ENCODE measurements at regions not wholly inside any gene's neighbourhood (a gene's known extent, or its start where the extent isn't known, plus 50 kb on each side); places are given as distances from the start of the nearest gene placed in this dataset.
"Not testable (repeated sequence)": the region's sequence is repeated elsewhere in the genome, so short reads cannot be mapped to it uniquely, and the experiment has no call there.

DNA sequence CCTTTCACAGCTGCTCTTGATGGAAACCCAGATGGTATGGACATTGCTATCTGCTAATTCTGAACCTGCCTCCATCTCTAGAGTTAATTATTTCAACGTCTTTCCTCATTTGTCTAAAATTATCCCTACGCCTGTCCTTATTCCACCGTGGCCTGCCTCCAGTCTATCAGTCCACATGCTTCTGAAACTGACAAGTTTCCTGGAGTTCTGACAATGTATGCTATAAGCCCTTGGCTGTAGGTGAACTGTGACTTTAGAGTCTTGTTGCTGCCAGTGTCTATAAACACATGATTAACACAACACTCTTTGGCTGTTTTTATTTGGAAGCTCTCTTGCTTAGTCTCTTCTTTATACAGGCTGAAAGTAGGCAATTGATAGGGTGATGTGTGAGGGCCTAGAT is 1052.9 kb downstream of the TMTC2 start:
- Mint-ChIP-seq H3K4me3 (no peak overlapping the region), H3K27me3 (ENCODE audit: low read depth) (no peaks in the 10 kb centered on the region), H3K9me3 (peaks cover 11% of the 10 kb centered on the region), H3K36me3 (ENCODE audit: low read depth) (no peaks in the 10 kb centered on the region), H3K4me1 (no peaks in the 10 kb centered on the region), H3K27ac (no peak overlapping the region)
- TF ChIP-seq, protein P1, sequence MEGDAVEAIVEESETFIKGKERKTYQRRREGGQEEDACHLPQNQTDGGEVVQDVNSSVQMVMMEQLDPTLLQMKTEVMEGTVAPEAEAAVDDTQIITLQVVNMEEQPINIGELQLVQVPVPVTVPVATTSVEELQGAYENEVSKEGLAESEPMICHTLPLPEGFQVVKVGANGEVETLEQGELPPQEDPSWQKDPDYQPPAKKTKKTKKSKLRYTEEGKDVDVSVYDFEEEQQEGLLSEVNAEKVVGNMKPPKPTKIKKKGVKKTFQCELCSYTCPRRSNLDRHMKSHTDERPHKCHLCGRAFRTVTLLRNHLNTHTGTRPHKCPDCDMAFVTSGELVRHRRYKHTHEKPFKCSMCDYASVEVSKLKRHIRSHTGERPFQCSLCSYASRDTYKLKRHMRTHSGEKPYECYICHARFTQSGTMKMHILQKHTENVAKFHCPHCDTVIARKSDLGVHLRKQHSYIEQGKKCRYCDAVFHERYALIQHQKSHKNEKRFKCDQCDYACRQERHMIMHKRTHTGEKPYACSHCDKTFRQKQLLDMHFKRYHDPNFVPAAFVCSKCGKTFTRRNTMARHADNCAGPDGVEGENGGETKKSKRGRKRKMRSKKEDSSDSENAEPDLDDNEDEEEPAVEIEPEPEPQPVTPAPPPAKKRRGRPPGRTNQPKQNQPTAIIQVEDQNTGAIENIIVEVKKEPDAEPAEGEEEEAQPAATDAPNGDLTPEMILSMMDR (IDR thresholded peaks at IDR 0.05; ENCODE audit: unreplicated experiment in 3 of 3) = no peak

DNA sequence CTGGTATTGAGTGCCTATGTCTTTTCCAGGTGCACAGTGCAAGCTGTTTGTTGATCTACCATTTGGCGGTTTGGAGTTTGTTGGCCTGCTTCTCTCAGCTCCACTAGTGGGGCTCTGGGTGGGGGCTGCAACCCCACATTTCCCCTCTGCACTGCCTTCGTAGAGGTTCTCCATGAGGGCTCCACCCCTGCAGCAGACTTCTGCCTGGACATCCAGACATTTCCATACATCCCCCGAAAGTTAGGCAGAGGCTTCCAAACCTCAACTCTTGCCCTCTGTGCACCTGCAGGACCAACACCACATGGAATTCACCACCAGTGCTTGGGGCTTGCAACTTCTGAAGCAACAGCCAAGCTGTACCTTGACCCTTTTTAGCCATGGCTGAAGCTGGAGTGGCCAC is 1024.1 kb downstream of the TMTC2 start:
- H3K4me3 Mint-ChIP-seq = no peak overlapping the region
- H3K27ac Mint-ChIP-seq = no peak overlapping the region
- no peaks in the 10 kb centered on the region for H3K27me3 Mint-ChIP-seq (ENCODE audit: low read depth)
- TF ChIP-seq, protein P1 (IDR thresholded peaks at IDR 0.05; ENCODE audit: unreplicated experiment in 3 of 3) = no peak
- H3K9me3 Mint-ChIP-seq = peaks cover 46% of the 10 kb centered on the region
- H3K36me3 Mint-ChIP-seq (ENCODE audit: low read depth) = no peaks in the 10 kb centered on the region
- no peaks in the 10 kb centered on the region for H3K4me1 Mint-ChIP-seq

DNA sequence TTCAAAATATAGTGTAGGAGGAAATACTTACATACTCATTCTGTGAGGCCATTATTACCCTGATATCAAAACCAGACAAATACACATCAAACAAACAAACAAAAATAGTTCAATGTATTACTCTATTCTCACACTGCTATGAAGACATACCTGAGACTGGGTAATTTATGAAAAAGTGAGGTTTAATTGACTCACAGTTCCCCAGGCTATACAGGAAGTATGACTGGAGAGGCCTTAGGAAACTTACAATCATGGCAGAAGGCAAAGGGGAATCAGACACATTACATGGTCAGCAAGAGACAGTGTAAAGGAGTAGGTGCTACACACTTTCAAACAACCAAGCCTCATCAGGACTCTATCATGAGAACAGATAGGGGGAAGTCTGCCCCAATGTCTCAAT is 1023.2 kb downstream of the TMTC2 start:
- TF ChIP-seq, protein P1 (IDR thresholded peaks at IDR 0.05; ENCODE audit: unreplicated experiment in 3 of 3) = no peak
- Mint-ChIP-seq H3K27me3 (ENCODE audit: low read depth) (no peaks in the 10 kb centered on the region), H3K27ac (no peak overlapping the region), H3K9me3 (peaks cover 43% of the 10 kb centered on the region), H3K4me1 (no peaks in the 10 kb centered on the region), H3K4me3 (no peak overlapping the region), H3K36me3 (ENCODE audit: low read depth) (no peaks in the 10 kb centered on the region)

DNA sequence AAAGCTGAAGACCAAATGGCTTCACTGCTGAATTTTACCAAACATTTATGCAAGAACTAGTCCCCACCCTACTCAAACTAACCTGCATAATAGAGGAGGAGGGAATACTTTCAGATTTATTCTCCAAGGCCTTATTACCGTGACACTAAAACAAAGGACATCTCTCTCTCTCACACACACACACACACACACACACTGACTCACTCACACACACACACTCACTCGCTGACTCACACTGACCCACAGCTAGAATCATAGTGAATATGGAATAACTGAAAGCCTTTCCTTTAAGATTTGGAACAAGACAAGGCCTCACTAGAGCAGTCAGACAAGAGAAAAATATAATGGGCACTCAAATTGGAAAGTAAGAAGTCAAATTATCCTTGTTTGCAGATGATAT is 1014.1 kb downstream of the TMTC2 start:
- no peak overlapping the region for H3K4me3 Mint-ChIP-seq
- H3K9me3 Mint-ChIP-seq = peaks cover 11% of the 10 kb centered on the region
- TF ChIP-seq, protein P1 (IDR thresholded peaks at IDR 0.05; ENCODE audit: unreplicated experiment in 3 of 3) = no peak
- no peaks in the 10 kb centered on the region for H3K4me1 Mint-ChIP-seq
- no peak overlapping the region for H3K27ac Mint-ChIP-seq
- H3K36me3 Mint-ChIP-seq (ENCODE audit: low read depth) = no peaks in the 10 kb centered on the region
- H3K27me3 Mint-ChIP-seq (ENCODE audit: low read depth) = no peaks in the 10 kb centered on the region

DNA sequence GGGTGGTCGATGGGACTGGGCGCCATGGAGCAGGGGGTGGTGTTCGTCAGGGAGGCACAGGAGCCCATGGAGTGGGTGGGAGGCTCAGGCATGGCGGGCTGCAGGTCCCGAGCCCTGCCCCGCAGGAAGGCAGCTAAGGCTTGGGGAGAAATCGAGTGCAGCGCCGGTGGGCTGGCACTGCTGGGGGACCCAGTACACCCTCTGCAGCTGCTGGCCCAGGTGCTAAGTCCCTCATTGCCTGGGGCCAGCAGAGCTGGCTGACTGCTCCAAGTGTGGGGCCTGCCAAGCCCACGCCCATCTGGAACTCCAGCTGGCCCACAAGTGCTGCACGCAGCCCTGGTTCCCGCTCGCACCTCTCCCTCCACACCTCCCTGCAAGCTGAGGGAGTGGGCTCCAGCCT is 1009.6 kb downstream of the TMTC2 start:
- H3K4me3 Mint-ChIP-seq; H3K4me1 Mint-ChIP-seq; H3K27ac Mint-ChIP-seq; H3K36me3 Mint-ChIP-seq (ENCODE audit: low read depth); H3K27me3 Mint-ChIP-seq (ENCODE audit: low read depth): not testable (repeated sequence)
- peaks cover 46% of the 10 kb centered on the region for H3K9me3 Mint-ChIP-seq

DNA sequence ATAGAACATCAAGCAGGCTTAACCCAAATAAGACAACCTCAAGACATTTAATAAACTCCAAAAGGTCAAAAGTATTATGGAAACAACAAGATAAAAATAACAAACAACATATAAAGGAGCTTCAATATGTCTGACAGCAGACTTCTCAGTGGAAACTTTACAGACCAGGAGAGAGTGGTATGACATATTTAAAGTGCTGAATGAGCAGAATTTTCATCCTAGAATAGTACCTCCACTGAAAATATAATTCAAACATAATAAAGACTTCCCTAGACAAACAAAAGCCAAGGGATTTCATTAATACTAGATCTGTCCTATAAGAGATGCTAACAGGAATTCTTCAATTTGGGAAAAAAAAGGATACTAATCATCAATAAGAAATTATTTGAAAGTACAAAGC is 1005.0 kb downstream of the TMTC2 start:
- Mint-ChIP-seq H3K36me3 (ENCODE audit: low read depth) (no peaks in the 10 kb centered on the region), H3K4me3 (no peak overlapping the region), H3K9me3 (peaks cover 39% of the 10 kb centered on the region), H3K27me3 (ENCODE audit: low read depth) (no peaks in the 10 kb centered on the region), H3K4me1 (no peaks in the 10 kb centered on the region), H3K27ac (no peak overlapping the region)
- TF ChIP-seq, protein P1 (IDR thresholded peaks at IDR 0.05; ENCODE audit: unreplicated experiment in 3 of 3) = no peak
